GM19238 (cell line): ENCODE measurements at regions not wholly inside any gene's neighbourhood (a gene's known extent, or its start where the extent isn't known, plus 50 kb on each side); places are given as distances from the start of the nearest gene placed in this dataset.

Experiments used
- DNase-seq: peaks from one replicate; pipeline ENCODE4 v3.0.0; 2011; ENCODE audit warnings: low spot score; ENCODE audit not compliant: insufficient read length

DNA sequence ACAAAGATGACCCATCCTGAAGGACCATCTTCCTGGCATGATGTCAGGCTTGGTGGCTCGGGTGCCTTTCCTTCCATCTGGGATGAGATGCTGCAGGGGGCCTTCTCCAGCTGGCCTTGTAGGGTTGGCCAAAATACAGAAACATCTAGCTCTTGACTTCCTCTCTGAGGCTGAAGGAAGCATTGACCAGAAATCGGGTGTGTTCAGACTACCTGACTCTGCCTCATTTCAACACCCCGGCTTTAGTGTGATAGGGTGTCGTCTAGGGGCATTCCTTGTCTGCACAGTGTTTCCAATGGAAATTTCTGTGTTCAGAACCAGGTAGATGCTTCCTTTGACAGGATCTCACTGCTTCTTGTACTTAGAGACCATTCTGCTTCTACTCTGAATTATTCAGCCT is 115.7 kb upstream of the SPRED2 start:
- no peak for DNase-seq

DNA sequence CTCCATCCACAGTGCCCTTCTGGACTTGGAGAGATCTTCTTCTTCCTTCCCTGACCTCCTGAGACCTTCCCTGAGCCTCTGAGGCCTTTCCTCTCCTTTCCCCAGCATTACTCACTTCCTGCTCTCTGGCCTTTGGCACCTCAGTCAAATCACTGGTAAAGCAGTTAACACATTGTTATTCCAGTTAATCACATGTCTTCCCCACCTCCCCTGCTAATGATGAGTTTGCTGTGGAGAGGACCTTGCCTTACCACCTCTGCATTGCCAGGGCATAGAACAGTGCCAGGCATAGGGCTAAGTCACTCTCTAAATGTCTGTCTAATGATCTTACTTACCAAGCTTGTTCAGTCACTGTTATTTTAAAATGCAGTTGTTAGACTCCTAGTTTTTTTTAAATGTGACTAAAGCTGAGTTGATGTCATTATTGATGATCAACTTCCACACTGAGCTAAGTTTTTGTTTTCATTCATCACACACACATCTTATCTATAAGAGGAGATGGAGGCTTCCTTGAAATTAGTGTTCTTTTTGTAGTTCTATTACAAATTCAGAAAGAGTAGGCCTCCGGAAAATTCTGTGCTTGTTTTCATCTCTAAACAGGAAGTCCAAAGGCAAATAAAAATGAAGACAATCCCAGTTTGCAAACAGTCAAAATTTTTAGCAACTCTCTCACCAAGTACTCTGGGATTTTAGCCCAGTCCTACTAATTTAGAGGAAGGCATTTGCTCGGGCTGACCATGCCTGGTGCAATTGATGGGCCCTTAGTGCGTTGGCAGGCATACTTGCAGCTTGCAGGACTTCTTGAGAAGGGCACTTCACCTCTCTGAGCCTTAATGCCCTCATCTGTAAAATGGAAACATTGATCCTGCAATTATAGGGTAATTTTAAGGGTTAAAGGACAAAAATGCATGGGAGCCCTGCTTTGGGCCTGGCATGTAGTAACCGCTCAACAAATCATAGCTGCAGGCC is 113.7 kb upstream of the SPRED2 start:
- DNase-seq, result no peak

DNA sequence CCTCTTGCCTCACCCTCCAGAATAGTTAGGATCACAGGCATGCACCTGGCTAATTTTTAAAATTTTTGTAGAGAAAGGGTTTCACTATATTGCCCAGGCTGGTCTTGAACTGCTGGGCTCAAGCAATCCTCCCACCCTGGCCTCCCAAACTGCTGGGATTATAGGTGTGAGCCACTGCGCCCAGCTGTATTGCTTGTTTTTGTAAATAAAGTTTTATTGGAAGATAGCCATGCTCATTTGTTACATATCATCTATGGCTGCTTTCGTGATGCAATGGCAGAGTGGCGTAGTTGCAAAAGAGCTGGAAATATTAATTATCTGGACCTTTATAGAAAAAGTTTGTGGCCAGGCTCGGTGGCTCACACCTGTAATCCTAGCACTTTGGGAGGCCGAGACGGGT is 109.4 kb upstream of the SPRED2 start:
- no peak for DNase-seq

DNA sequence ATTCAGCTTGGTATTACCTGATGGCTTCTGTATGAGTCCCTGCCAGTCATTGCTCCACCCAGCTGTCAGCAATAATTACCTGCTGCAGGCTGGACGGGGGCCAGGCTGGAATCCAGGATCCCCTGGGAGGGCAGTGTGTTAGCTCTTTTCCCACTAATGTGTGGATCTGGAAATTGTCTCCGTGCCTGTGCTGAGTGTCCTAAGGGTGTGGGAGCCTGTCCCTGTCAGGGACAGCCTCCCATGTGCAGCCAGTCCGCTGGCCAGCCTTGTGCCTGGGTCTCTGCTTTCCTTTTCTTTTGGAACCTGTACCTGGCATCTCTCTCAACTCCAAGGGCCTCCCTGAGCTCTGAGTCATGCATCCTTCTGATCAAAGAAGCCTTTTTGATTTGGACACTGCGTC is 107.2 kb upstream of the SPRED2 start:
- no peak for DNase-seq

DNA sequence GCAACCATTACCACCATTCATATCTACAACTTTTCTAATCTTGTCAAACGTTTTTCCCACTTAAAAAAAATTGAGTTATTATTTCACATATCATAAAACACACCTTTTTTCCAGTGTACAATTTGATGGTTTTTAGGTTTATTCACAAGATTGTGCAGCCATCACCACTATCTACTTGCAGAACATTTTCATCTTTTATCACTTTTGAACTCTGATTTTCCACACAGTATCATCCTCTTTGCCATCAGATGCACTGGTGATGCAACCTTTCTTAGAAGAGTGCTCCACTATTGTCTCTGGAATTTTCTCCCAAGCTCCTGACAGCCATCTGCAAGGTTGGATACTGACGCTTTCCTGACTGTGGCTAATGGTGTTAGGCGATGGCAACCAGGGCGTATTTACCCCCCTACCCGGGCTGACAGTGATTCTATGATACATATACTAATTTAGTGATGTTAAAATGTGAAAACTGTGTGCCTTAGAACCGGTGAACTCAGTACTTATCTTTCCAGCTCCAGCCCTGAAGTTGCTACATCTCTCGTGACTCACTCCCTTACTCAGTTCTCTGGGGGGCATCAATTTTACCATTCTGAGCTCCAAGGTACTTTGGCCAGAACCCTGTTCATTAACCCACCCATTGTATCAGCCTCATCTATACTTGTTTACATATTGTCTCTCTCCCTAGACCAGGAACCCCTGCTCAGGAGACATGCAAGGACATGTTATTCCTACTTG is 105.4 kb upstream of the SPRED2 start:
- DNase-seq, result no peak

DNA sequence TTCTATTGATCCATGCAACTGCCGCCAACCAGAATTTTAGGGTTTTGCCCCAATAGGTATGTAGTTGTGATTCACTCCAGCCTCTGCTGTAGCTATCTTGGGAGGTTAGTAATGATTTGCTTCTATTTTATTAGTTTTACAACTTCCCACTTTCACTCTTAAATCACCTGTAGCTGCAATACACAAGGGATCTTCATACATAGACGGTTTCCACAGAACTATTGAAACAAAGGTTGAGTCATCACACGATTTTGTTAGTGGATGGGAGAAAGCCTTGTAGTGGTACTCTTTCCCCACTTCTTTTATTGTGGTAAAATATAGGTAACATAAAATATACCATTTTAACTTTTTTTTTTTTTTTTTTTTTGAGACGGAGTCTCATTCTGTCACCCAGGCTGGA is 104.2 kb upstream of the SPRED2 start:
- peak; percentile 10 for DNase-seq

DNA sequence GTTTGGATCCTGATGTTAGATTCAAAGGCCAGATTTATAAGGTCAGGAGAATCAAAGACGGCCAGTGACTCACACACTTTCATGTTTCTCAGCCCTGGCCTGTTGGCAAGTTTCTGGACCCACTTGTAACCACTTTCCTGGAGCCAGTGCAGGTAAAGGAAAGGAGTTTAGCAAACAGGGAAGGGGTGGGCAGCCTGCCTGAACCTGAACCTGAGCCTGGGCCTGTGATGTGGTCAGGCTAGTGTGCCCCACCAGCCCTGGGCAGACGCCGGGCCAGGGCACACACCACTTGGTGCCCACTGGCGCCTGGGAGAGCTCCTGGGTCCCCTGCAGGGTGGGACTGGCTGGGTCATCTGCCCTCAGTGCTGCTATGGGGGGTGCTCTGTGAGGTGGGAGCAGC is 100.5 kb upstream of the SPRED2 start:
- DNase-seq, result no peak

DNA sequence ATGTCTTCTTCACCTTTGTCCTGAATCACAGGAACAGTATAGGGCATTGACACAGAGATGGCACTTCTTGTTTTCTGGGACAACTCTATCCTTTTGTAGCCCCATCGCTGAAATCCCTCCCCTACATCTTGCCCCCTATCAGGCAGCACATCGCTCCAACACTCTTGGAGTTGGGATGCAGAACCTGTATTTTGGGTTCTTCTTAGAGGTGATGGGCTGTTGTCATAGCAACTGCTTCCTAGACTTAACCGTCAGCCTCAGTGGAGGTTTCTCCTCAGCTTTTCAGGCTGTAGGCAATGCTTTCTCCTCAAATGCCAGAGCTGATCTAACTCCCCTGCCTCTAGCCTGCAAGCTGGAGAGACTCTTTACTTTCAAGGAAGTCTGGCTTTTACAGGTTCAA is 99.9 kb upstream of the SPRED2 start:
- no peak for DNase-seq

DNA sequence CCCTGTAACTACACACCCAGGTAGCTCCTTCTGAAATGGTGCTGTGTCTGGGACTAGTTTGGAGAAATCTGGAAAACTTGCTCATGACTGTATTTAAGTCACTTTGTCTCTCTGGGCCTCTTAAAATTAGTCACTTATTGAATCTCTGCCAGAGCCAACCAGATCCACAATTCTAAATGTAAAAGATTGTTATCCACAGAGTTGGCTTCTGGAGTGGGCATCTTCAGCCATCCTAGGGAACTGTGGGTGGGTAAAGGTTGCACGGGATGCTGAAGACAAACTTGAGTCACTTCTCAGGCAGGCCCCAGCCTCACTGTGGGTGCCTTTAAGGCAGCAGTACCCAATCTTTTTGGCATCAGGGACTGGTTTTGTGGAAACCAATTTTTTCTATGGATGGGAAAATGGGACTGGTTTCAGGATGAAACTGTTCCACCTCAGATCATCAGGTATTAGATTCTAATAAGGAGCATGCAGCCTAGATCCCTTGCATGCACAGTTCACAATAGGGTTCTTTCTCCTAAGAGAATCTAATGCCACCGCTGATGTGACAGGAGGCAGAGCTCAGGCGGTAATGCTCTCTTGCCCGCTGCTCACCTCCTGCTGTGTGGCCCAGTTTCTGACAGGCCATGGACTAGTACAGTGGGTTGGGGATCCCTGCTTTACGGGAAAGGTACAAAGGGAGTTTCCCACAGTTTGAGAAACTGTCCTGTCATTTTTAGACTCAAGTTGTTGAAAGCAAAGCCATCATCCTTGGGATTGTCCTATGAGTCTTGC is 98.3 kb upstream of the SPRED2 start:
- no peak for DNase-seq

DNA sequence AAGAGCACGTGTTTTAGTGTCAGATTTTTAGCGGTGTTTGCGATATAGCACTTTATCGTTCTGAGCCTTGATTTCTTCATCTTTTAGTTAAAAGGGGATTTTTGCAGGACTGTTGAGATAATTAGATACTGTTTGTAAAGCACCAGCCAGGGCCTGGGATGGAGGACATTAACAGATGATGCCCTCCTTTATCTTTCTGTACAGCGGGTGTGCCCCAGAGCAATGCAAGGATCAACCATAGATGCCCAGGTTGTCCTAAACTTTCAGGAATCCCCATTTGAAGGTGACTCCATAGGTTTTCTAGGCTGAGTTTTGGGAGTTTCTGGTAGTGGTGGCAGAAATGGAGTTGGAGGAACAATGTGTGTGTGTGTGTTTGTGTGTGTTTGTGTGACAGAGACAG is 97.0 kb upstream of the SPRED2 start:
- no peak for DNase-seq

DNA sequence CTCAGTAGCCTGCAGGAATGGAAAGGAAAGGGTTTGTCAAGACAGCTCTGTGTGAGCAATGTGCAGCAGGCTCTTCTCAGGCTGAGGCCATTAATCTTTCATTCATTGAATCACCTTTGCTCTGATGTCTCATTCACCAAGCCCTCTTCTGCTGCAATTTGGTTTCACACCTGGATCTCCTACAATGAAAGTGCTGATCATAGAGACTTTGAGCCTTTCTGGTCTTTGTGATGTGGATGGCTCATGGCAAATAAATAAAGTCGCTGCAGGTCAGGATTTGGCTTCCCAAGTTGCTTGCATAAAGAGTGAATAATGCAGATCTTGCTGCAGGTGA is 95.8 kb upstream of the SPRED2 start:
- DNase-seq, result no peak

DNA sequence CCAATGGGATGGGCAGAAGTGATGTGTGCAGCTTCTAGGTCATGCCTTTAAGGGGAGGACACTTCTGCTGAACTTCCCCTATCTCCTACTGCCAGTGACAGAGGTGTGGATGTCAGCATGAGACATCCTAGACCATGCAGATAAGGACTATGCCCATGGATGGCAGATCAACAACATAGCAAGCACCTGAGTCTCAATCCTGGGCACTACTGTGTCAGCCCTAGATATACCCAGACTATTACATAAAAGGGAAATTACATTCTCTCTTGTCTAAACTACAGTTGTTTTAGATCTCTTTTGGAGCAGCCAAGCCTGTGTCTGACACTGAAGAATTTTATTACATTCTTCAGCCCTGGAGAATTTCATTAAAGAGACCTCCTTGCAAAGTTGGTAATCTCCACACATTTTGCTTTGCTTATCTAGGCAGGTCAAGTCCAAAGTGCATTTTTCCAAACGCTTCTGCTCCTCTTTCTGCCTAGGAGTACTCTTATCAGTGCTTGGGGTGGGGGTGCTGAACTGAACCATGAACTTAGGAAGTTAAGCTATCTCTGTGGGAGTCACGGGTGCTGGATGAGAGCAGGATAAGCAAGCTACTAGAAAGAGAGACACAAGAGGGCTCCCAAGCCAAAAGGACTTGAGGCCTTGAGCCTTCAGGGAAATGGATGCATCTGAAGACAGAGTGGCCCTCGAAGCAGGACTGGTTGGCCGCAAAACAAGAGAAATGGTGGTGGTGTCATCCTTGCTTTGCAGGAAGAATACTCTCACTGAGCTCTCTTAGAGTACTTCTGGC is 95.2 kb upstream of the SPRED2 start:
- no peak for DNase-seq

DNA sequence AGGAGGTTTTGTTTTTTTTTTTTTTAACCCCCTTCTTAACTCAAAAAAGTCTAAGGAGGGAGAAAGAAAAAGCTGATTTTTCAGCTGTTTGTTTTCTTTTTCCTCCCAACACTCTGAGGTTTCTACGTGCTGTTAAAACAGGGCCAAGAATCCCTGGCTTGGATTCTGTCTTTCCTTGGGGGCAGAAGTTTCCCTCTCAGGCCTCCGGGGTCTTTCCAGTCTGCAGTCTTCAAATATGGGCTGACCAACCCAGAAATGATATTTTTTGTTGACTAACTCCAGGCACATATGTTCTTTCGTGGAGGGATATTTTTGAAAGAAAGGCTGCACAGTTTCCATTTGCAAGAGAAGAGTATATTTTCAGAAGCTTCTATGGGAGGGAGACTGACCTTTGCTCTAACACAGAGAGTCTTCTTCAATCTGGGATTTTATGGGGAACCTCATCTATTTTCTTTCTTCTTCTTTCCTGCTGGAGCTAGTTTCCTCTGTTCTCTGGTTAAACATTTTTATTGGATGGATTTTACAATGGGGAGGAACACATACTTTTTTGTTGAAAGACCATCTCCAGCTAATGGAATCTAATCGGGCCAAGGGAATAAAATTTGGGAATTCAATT is 93.3 kb upstream of the SPRED2 start:
- DNase-seq, result no peak

DNA sequence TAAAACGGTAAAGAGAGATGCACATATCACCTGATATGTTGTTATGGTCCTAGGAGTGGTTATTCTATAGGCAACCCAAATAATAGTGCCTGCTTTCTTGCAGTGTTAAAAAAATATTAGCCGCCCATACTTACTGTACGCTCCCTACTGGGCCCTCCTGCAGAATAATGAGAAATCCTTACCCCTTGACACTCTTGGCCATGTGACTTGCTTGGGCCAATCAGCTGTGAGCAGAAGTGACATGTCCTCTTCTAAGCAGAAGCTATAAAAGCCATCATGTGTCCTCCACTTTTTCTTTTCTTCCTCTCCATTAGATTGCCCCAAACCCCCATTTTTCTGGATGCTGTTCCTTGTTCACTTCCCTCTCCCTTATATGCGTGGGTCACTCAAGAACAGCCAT is 90.5 kb upstream of the SPRED2 start:
- DNase-seq, result no peak

DNA sequence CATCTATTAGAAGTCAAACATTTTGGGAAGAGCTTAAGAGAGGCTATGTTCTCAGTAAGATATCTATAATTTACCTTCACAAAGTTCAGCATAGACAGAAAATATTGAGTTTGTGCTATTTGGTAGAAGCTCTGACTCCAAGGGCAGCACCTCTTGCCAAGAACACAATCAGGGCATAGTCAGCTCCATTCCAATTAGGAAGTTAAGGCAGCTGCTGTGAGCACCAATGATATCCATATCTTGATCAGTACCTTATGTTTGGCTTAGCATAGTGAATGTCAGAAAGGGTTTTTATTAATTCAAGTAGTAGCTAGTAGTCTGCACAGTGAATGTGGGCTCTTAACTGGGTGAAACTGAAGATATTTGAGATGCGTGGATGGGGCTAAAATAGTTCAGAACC is 86.4 kb upstream of the SPRED2 start:
- DNase-seq, result no peak

DNA sequence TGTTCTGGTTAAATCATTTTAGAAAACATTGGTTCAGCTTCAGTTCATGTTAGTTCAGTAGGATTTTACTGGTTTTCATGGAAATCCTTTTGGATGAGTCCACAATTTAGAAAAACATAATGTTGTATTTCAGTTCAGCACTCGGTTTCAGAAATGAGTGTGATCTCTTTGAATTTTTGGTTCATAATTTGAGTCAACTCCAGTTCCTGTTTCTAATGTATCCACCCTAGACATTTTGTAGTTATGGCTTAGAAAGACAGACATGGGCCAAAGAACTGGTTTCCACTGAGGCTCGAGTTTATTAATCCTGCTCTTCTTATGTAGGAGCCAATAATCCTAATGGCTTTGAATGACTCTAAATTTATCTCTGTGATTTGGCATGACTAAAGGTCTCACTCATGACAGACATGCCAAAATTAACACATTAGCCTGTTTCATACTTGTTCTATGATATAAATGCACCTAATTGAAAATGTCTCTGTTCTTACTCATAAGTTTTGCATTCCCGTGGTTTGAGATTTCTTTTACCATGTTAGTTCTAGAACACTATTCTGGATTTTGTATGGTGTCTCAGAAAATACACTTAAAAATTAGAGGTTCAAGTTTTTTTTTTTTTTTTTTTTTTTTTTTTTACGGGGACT is 82.3 kb upstream of the SPRED2 start:
- DNase-seq, result no peak

DNA sequence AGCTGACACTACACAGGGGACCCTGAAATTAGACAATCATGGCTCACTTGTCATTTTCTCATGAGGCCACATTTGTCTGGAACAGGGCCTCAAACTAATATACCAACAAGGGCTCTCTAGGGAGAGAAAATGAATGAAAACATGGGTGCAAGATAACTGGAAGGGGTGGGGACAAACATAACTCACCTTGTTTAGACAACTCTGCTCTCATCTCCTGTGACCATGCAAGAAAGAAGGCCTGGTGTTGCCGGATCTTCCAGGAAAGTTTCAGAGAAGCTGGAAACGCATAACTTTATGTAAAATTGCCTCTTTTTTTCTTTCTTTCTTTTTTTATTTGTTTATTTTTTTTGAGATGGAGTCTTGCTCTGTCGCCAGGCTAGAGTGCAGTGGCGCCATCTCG is 80.4 kb upstream of the SPRED2 start:
- no peak for DNase-seq

DNA sequence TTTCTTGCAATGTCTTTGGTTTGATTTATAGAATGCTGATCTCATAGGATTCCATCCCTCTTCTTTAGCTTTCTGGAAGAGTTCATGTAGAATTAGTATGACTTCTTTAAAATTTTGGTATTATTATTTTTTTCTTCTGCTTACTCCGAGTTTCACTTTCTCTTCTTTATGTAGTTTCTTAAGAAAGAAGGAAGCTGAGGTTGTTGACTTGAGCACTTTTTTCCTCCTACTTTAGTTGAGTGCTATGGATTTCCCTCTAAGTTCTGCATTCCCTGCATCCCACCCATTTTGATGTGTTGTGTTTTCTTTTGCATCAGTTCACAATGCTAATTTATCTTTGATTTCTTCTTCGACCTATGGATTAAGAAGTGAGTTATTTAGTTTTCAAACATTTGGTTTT is 78.9 kb upstream of the SPRED2 start:
- no peak for DNase-seq

DNA sequence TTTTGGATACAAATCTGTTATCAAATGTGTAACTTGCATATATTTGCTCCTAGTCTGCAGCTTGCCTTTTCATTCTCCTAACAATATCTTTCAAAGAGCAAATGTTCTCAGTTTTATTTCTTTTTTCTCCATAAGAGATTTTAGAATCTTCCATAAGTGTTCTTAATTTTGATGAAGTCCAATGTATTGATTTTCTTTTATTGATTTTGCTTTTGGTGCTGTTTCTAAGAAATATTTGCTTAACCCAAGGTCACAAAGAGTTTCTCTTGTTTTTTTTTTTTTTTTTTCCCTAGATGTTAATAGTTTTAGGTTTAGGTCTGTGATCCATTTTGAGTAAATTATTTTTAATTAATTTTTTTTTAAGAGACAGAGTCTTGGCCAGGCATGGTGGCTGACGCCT is 75.8 kb upstream of the SPRED2 start:
- no peak for DNase-seq
